ENCODE measurements at regions not wholly inside any gene's neighbourhood (a gene's known extent, or its start where the extent isn't known, plus 50 kb on each side); places are given as distances from the start of the nearest gene placed in this dataset.

DNA sequence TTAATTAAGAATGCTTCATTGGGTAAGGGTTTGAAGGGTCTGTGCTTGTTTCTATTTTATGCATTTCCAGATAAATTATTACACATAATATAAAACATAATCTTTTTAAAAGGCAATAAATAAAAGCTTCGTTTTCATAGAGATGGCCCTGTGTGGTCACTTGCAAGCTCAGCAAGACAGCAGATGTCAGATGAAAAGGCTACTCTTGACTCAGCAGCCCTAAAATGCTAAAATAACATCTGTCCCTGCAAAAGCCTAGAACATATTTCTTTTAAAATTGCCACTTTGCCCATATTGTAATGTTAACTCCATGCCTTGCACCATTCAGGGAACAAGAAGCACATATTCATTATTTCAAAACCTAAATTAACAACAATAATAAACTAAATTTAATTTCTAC is 349.4 kb downstream of the CNTN3 start:
- TF ChIP-seq, protein P1, sequence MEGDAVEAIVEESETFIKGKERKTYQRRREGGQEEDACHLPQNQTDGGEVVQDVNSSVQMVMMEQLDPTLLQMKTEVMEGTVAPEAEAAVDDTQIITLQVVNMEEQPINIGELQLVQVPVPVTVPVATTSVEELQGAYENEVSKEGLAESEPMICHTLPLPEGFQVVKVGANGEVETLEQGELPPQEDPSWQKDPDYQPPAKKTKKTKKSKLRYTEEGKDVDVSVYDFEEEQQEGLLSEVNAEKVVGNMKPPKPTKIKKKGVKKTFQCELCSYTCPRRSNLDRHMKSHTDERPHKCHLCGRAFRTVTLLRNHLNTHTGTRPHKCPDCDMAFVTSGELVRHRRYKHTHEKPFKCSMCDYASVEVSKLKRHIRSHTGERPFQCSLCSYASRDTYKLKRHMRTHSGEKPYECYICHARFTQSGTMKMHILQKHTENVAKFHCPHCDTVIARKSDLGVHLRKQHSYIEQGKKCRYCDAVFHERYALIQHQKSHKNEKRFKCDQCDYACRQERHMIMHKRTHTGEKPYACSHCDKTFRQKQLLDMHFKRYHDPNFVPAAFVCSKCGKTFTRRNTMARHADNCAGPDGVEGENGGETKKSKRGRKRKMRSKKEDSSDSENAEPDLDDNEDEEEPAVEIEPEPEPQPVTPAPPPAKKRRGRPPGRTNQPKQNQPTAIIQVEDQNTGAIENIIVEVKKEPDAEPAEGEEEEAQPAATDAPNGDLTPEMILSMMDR (IDR thresholded peaks at IDR 0.05), result no peak
- TF ChIP-seq POLR2AphosphoS5 (IDR thresholded peaks at IDR 0.05), result no peak
- no peak for TF ChIP-seq POLR2A (IDR thresholded peaks at IDR 0.05)

Data from prostate gland (tissue), 2 donors.